Activated T-helper 1 cell treated with anti-CD3 and anti-CD28 coated beads, Interleukin-12 subunit alpha, Interleukin-12 subunit beta, Interleukin-2, Interleukin-4 antibody, amounts not matched to agents 30 ng/mL and 10 ng/mL and 1 ng/mL, durations not matched to agents 14 hours and 24 hours and 36 hours (primary cell): ENCODE measurements at regions not wholly inside any gene's neighbourhood (a gene's known extent, or its start where the extent isn't known, plus 50 kb on each side); places are given as distances from the start of the nearest gene placed in this dataset.

Experiments
- DNase-seq: peaks from one replicate; pipeline ENCODE4 v3.0.0; 2021; ENCODE audit warnings: low spot score
- H3K27ac Mint-ChIP-seq: one replicate; pipeline ENCODE4 v1.8.0; 2021; ENCODE audit warnings: mild to moderate bottlenecking, mixed read lengths
- H3K27me3 Mint-ChIP-seq: one replicate; pipeline ENCODE4 v1.8.0; 2022; ENCODE audit warnings: mild to moderate bottlenecking, moderate library complexity, mixed read lengths; ENCODE audit not compliant: insufficient read depth
- H3K36me3 Mint-ChIP-seq: one replicate; pipeline ENCODE4 v1.8.0; 2021; ENCODE audit warnings: low read depth, mixed read lengths
- H3K4me1 Mint-ChIP-seq: one replicate; pipeline ENCODE4 v1.8.0; 2021; ENCODE audit warnings: low read depth, mixed read lengths
- H3K4me3 Mint-ChIP-seq: one replicate; pipeline ENCODE4 v1.8.0; 2021; ENCODE audit warnings: mild to moderate bottlenecking, moderate library complexity, mixed read lengths
- H3K9me3 Mint-ChIP-seq: one replicate; pipeline ENCODE4 v1.8.0; 2021; ENCODE audit warnings: mixed read lengths
- intact Hi-C: fragments of 100-400 bp; cut with micrococcal nuclease; formaldehyde crosslinking; loops from one replicate; pipeline ENCODE4 v1.15.1; 2024

DNA sequence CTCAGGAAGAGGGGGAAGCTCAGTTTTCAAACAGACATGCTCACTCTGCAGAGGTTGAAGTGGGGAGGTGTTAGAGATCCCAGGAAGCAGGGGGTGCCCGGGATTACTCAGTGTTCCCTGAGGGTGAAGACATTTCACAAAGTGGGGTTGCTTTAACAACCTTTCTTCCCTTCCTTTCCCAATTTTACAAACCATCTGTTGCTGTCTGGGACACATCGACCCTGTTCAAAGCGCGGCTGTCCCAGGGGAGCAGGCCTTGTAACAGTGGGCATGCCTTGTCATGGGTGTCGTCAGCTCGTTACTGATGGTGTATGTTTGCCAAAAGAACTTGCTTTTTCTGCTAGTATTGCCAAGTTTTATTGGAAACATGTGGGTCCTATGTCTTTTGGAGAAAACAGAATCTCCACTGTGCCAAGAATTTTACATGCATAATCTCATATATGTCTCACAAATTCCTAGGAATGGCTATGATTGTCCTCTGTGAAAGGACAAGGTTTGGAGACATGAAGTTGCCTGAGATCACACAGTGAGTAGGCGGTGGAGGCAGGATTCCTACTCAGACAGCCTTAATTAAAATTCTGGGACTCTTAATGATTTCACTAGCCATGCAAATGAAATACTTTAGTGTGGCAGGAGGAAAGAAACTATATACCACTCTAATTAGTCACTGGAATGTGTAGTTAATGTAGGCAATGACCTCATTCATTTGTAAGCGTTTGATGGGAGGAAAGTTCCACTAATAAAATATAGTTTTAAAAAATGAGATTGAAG lies 198.9 kb downstream of the NXNL2 start:
- peaks cover 5% of the 10 kb centered on the region for H3K27me3 Mint-ChIP-seq
- DNase-seq, result no peak
- intact Hi-C loops, result no loop called here
- H3K27ac Mint-ChIP-seq, result no peak overlapping the region
- H3K36me3 Mint-ChIP-seq, result no peaks in the 10 kb centered on the region
- no peak overlapping the region for H3K4me3 Mint-ChIP-seq
- H3K9me3 Mint-ChIP-seq, result peaks cover 7% of the 10 kb centered on the region
- H3K4me1 Mint-ChIP-seq, result no peaks in the 10 kb centered on the region

DNA sequence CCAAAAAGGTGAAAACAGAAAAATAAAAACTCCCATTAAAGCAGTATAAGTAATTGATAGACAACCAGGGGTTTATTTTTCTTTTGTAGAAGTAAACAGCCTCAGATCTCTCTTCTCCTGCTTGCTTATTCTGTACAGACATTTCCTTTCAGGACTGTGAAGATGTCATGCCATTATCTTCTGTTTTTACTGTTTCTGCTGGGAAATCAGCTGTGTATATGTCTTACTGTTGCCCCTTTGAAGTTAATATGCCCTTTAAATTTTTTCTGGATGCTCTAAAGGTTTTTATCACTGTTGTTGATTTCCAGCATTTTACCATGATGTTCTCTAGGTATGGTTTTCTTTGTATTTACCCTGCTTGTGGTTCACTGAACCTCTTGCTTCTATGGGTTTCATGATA lies 199.5 kb downstream of the NXNL2 start:
- intact Hi-C loops, result no loop called here
- peaks cover 7% of the 10 kb centered on the region for H3K9me3 Mint-ChIP-seq
- no peaks in the 10 kb centered on the region for H3K4me1 Mint-ChIP-seq
- no peaks in the 10 kb centered on the region for H3K36me3 Mint-ChIP-seq
- H3K4me3 Mint-ChIP-seq, result no peak overlapping the region
- no peak overlapping the region for H3K27ac Mint-ChIP-seq
- no peak for DNase-seq
- peaks cover 5% of the 10 kb centered on the region for H3K27me3 Mint-ChIP-seq

DNA sequence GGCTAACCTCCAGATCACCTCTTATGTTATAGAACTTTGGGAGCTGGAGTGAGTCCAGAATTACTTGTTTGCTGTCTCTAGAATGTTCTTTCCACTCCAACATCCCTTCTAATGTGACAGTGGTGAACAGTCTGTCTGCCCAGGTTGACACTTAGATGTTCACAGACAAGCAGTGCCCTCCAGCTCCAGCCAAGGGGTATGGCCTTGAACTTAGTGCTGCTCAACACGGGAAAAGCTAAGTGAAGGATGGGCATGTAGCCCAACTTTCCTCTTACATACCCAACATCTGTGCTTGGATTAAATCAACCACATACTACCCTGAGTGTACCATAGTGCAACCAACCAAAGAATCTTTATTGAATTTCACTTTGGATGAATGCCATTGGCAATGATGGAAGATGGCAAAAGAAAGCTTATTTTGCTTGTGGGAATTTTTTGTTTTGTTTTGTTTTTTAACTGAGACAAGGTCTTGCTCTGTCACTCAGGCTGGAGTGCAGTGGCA lies 201.2 kb downstream of the NXNL2 start:
- Mint-ChIP-seq H3K27me3 (peaks cover 5% of the 10 kb centered on the region), H3K4me1 (no peaks in the 10 kb centered on the region), H3K27ac (no peak overlapping the region), H3K36me3 (no peaks in the 10 kb centered on the region), H3K4me3 (no peak overlapping the region), H3K9me3 (no peaks in the 10 kb centered on the region)
- intact Hi-C loops, result no loop called here
- DNase-seq, result no peak

DNA sequence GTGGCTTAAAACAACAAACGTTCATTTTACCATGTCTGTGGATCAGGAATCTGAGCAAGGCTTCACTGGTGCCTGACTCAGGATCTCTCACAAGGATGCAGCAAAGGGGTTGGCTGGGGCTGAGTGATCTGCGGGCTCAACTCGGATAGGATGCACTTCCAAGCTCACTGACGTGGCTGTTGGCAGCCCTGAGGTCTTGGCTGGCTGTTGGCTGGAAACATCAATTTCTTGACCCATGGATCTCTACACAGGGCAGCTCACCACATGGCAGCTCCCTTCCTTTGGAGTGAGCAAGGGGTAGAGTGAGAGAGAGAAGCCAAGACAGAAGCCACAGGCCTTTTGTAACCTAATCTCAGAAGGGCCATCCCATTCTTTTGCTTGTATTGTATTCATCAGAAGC lies 202.1 kb downstream of the NXNL2 start:
- H3K27ac Mint-ChIP-seq, result no peak overlapping the region
- H3K4me1 Mint-ChIP-seq, result no peaks in the 10 kb centered on the region
- peaks cover 5% of the 10 kb centered on the region for H3K27me3 Mint-ChIP-seq
- no peak overlapping the region for H3K4me3 Mint-ChIP-seq
- no peaks in the 10 kb centered on the region for H3K9me3 Mint-ChIP-seq
- DNase-seq, result no peak
- intact Hi-C loops, result no loop called here
- H3K36me3 Mint-ChIP-seq, result no peaks in the 10 kb centered on the region

DNA sequence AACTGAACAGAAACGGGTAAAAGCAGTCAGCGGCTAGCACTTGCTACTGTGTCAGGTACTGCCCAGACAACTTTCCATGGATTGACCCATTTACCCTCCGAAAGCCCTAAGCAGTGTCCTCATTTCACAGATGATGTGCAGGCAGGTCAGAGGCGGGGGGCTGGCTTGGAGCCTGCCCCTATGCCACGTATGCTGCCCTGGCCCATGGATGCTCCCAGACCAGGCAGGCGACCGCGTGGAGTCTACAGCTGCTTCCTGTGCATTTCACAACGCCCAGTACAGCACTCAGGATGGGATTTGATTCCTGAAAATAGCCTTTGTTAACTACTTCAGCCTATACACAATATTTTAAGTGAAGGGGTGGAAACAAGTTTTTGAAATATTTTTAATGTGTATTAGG lies 202.9 kb downstream of the NXNL2 start:
- Mint-ChIP-seq H3K4me1 (no peaks in the 10 kb centered on the region), H3K4me3 (no peak overlapping the region), H3K9me3 (no peaks in the 10 kb centered on the region), H3K36me3 (no peaks in the 10 kb centered on the region), H3K27ac (no peak overlapping the region), H3K27me3 (peaks cover 5% of the 10 kb centered on the region)
- intact Hi-C loops, result no loop called here
- no peak for DNase-seq

DNA sequence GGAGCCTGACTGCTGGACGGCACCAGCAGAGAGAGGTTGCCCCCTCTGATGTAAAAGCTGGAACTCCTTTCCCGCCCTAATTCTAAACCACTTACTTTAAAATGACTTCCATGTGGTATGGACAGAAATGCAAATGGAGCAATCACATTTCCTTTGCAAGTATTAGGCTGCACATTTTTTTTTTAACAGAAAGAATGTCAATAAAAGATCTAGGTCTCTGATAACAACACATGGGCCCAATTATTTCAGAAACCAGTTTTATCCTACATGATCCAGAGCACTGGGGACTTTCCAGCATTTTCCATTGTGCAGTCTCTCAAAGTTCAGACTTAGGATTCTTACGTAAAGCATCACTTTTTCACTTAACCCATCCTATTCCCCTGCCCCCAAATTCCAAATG lies 203.7 kb downstream of the NXNL2 start:
- intact Hi-C loops, result no loop called here
- Mint-ChIP-seq H3K4me3 (no peak overlapping the region), H3K27me3 (peaks cover 5% of the 10 kb centered on the region), H3K36me3 (no peaks in the 10 kb centered on the region), H3K4me1 (no peaks in the 10 kb centered on the region), H3K27ac (no peak overlapping the region), H3K9me3 (no peaks in the 10 kb centered on the region)
- no peak for DNase-seq

DNA sequence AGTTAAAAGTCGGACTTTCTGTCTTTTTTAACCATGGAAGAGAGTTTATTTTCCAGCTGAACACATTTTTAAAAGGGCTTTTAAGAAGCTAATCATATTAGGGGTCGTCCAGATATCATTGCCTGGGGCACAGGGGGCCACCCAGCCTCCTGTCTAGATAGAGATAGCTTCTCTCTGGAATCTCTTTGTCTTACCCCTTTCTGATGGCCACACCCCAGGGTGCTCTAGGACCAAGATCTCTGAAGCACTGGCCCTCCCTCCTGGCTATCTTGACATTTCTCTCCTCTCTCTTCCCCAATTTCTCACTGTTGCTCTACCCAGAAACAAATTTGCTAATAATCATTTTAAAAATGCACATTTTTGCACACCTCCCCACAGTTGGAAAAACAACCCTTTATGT lies 204.4 kb downstream of the NXNL2 start:
- intact Hi-C loops, result no loop called here
- no peaks in the 10 kb centered on the region for H3K36me3 Mint-ChIP-seq
- no peak overlapping the region for H3K27ac Mint-ChIP-seq
- no peaks in the 10 kb centered on the region for H3K9me3 Mint-ChIP-seq
- DNase-seq, result no peak
- no peak overlapping the region for H3K4me3 Mint-ChIP-seq
- H3K27me3 Mint-ChIP-seq, result peaks cover 5% of the 10 kb centered on the region
- no peaks in the 10 kb centered on the region for H3K4me1 Mint-ChIP-seq

DNA sequence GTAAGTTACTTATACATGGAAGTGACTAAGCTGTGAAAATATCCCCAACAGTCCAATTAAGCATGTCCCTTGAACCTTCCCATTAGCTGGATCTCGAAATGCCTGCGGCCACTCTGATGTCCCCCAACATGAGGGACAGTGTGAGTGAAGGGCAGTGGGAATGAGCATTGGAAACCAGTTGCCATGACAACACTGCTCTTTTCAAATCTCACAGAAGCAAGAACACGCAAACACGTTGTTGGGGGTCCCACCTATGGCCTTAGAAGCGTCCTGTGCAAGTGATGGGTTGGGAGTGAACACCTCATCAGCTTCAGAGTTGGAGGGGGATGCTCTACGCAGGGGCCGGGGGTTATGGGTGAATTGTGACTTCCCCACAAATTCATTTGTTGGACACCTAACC lies 205.9 kb downstream of the NXNL2 start:
- no peaks in the 10 kb centered on the region for H3K9me3 Mint-ChIP-seq
- intact Hi-C loops, result loop anchor here (1.0 to 2.0 kb wide), 2 partner anchors 148 to 790 kb away; no protein-coding TSS in a partner anchor
- no peak overlapping the region for H3K27ac Mint-ChIP-seq
- H3K4me1 Mint-ChIP-seq, result no peaks in the 10 kb centered on the region
- no peak for DNase-seq
- H3K27me3 Mint-ChIP-seq, result peaks cover 5% of the 10 kb centered on the region
- no peak overlapping the region for H3K4me3 Mint-ChIP-seq
- H3K36me3 Mint-ChIP-seq, result no peaks in the 10 kb centered on the region

DNA sequence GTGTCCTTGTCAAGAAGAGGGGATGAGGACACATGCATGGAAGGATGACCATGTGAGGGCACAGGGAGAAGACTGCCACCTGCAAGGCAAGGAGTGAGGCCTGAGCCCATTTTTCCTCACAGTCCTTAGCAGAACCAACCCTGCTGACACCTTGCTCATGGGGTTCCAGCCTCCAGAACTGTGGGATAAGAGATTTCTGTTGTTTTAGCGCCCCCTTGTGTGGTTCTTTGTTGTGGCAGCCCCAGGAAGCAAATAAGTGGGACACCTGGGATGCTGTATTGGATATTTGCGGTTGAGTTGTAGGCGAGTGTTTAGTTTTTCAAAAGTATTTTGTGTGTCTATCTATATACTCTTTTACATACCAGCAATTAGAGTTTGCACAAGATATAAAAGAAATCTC lies 206.4 kb downstream of the NXNL2 start:
- no peak overlapping the region for H3K27ac Mint-ChIP-seq
- no peak for DNase-seq
- H3K4me1 Mint-ChIP-seq, result no peaks in the 10 kb centered on the region
- H3K36me3 Mint-ChIP-seq, result no peaks in the 10 kb centered on the region
- peaks cover 7% of the 10 kb centered on the region for H3K27me3 Mint-ChIP-seq
- H3K4me3 Mint-ChIP-seq, result no peak overlapping the region
- H3K9me3 Mint-ChIP-seq, result no peaks in the 10 kb centered on the region
- intact Hi-C loops, result loop anchor here (1.0 to 2.0 kb wide), 2 partner anchors 148 to 791 kb away; no protein-coding TSS in a partner anchor

DNA sequence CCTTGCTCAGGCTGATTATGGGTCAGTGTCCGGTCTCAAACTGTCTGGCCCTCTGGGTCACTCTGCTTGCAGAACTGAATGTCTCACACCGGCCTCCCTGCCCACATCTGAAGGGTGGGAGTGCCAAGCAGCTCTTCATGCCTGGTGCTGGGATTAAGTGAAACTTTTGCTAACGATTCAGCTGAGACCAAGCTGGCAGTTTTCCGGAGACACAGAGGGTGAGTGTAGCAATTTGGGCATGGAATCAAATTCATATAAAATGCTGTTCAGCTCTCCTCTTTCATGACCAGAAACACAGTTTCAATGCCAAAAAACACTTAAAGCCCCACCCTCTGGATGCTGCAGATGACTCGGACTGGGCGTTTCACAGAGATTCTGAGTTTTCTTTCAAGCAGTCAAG lies 207.5 kb downstream of the NXNL2 start:
- no peak overlapping the region for H3K27ac Mint-ChIP-seq
- H3K9me3 Mint-ChIP-seq, result no peaks in the 10 kb centered on the region
- H3K27me3 Mint-ChIP-seq, result peaks cover 7% of the 10 kb centered on the region
- no peak for DNase-seq
- H3K4me3 Mint-ChIP-seq, result no peak overlapping the region
- H3K36me3 Mint-ChIP-seq, result no peaks in the 10 kb centered on the region
- intact Hi-C loops, result no loop called here
- H3K4me1 Mint-ChIP-seq, result no peaks in the 10 kb centered on the region

DNA sequence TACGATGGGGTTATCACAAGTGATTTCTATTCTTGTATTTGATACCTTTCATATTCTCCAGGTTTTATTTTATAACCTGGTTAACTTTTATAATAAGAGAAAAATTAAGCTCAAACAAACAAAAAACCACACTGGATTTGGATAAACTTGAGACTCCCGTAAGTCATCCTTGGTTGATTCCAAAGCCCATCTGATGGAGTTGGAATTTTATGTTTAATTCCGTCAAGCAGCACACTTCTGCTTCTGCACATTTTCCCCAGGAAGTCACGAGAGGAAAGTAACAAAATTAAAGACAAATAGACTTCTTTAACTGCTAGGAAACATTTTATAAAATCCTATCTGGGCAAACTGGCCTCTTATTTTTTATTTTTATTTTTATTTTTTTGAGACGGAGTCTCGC lies 207.9 kb downstream of the NXNL2 start:
- H3K36me3 Mint-ChIP-seq, result no peaks in the 10 kb centered on the region
- H3K27me3 Mint-ChIP-seq, result peaks cover 7% of the 10 kb centered on the region
- DNase-seq, result no peak
- intact Hi-C loops, result no loop called here
- H3K9me3 Mint-ChIP-seq, result no peaks in the 10 kb centered on the region
- H3K27ac Mint-ChIP-seq, result no peak overlapping the region
- no peaks in the 10 kb centered on the region for H3K4me1 Mint-ChIP-seq
- H3K4me3 Mint-ChIP-seq, result no peak overlapping the region

DNA sequence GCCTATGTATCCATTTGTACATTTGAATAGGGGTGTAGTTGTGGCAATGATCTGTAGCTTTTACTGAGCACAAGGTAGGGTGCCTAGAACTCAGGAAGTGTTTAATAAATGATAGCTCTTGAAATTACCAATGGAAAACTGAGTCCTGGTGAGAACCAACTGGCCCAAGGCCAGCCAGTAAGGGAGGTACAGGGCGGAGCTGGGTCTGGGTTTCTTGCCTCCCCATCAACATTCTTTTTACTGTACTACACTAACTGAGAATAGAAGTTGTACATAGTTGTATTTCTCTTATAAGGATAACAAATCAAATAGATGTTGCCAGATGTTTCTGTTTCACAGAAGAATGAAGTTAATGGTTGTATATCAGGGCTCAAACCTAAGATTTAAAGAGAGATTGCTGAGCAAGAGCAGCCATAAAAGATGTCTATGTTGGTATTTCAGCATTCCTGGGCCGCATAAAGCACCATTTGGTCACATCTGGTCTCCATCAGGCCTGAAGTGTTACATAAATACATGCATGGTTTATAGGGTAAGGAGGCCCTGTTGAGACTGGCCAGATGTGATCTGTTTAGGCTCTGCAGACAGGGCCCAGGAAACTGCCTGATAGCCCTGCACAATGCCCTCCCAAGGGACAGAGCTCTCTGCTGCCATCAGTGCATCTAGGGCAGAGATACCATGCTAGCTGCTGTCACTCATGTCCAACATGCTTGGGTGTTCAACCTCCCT lies 210.5 kb downstream of the NXNL2 start:
- H3K4me1 Mint-ChIP-seq, result no peaks in the 10 kb centered on the region
- no peak for DNase-seq
- H3K27ac Mint-ChIP-seq, result no peak overlapping the region
- intact Hi-C loops, result no loop called here
- H3K36me3 Mint-ChIP-seq, result no peaks in the 10 kb centered on the region
- no peak overlapping the region for H3K4me3 Mint-ChIP-seq
- no peaks in the 10 kb centered on the region for H3K9me3 Mint-ChIP-seq
- H3K27me3 Mint-ChIP-seq, result peaks cover 7% of the 10 kb centered on the region

DNA sequence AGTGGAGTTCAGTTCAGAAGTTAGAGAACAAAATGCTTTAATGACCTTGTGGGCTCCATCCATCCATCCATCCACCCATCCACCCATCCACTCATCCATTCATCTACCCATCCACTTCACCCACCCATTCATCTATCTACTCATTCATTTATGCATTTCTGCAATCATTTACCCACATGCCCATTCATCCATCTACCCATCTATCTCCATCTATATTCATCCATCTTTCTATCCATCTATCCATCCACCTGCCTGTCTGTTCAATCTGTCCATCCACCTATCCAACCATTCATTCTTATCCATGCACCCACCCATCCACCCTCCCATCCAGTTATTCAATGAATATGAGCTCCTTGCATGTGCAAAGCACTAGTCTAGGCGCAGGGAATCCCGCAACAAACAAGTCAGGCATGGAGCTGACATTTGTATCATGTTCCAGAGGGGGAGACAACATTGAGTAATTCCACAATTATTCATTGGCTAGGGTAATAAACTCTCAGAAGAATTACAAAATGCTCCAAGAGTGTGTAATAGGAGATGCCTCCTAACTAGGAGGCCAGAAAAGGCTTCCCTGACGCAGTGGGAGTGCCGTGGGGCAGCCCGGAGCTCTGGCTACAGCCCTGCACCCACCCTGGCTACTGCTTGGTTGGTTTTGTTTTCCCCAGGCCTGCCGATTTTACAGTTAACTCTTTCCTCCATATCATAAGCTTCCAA lies 211.2 kb downstream of the NXNL2 start:
- no peaks in the 10 kb centered on the region for H3K4me1 Mint-ChIP-seq
- H3K27ac Mint-ChIP-seq, result no peak overlapping the region
- no peaks in the 10 kb centered on the region for H3K9me3 Mint-ChIP-seq
- intact Hi-C loops, result no loop called here
- H3K4me3 Mint-ChIP-seq, result no peak overlapping the region
- DNase-seq, result no peak
- peaks cover 7% of the 10 kb centered on the region for H3K27me3 Mint-ChIP-seq
- no peaks in the 10 kb centered on the region for H3K36me3 Mint-ChIP-seq
